ENCODE measurements at regions not wholly inside any gene's neighbourhood (a gene's known extent, or its start where the extent isn't known, plus 50 kb on each side); places are given as distances from the start of the nearest gene placed in this dataset.
"Not testable (repeated sequence)": the region's sequence is repeated elsewhere in the genome, so short reads cannot be mapped to it uniquely, and the experiment has no call there.

DNA sequence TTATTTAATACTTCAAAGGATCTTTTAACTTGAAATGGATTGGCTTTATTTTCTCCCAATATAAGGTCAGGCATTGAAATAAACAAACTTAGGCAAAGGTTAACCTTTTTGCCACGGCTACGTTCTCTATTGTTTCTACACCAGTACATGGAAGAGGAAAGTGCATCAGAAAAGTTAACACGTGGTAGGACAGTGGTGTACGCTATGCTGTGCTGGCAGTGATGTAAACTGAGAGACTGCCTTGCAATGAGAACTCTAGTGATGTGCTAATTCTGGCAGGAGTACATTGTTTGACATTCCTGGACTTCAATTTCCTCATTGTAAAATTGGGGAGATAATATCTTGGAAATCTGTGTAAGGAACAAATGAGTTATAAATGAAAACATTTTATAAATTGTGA is 208.2 kb downstream of the TMA16 start:
- CTCF ChIA-PET = interaction anchor here (0.9 to 2.7 kb wide), 3 partner anchors 10 to 148 kb away, joined by 3 to 6 read pairs (median 3); no protein-coding TSS in a partner anchor
- DNase-seq (ENCODE audit: extremely low spot score) = no peak
- TF ChIP-seq, protein P1, sequence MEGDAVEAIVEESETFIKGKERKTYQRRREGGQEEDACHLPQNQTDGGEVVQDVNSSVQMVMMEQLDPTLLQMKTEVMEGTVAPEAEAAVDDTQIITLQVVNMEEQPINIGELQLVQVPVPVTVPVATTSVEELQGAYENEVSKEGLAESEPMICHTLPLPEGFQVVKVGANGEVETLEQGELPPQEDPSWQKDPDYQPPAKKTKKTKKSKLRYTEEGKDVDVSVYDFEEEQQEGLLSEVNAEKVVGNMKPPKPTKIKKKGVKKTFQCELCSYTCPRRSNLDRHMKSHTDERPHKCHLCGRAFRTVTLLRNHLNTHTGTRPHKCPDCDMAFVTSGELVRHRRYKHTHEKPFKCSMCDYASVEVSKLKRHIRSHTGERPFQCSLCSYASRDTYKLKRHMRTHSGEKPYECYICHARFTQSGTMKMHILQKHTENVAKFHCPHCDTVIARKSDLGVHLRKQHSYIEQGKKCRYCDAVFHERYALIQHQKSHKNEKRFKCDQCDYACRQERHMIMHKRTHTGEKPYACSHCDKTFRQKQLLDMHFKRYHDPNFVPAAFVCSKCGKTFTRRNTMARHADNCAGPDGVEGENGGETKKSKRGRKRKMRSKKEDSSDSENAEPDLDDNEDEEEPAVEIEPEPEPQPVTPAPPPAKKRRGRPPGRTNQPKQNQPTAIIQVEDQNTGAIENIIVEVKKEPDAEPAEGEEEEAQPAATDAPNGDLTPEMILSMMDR (IDR thresholded peaks at IDR 0.05; ENCODE audit: control extremely low read depth, extremely low read depth, low read depth, missing control alignments) = no peak
- POLR2A ChIA-PET = no interaction called here

DNA sequence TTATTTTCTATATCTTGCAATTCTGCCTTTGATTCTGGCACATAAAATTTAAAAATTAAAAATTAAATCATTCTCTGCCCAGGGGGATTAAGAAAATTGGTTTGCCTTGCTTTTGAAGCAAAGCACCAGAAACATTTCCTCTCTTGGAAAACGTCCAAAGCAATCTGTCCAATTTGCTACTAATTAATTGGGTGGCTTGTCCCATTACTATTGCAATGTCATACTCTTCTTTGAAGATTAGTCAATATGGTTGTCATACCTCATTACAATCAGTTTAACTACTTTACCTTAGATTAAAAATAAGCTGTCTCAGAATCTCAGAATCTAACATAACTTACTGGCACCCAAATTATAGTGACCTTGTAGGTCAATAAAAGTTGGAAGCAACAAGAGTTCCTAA is 208.8 kb downstream of the TMA16 start:
- POLR2A ChIA-PET = no interaction called here

DNA sequence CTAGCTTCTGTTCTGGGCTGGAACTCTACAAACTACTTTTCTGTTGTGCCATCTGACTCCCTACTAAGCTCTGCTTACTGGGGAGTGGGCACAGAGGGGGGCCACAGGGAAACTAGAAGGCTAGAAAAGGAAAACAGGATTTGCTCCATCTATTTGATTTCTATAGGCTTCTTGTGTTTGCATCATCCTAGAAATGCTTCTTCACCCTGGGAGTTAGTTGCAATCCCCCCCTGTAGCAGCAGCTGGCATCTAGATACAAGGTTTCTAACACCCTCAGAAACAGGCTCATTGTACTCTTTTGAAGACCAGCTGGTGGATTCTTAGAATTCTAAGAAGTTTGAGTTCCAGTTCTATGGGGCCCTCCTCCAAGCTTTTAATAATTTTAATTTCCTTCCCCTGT is 213.4 kb downstream of the TMA16 start:
- ChIA-PET CTCF (interaction anchor here (0.7 kb wide), 1 partner anchor 30 kb away, joined by 4 read pairs; no protein-coding TSS in a partner anchor), POLR2A (no interaction called here)
- TF ChIP-seq, protein P1 (IDR thresholded peaks at IDR 0.05; ENCODE audit: control extremely low read depth, extremely low read depth, low read depth, missing control alignments) = no peak
- DNase-seq (ENCODE audit: extremely low spot score) = no peak

More for the DNA sequence above, 208.8 kb downstream of the TMA16 start:
- no peak for DNase-seq (ENCODE audit: extremely low spot score)
- TF ChIP-seq, protein P1 (IDR thresholded peaks at IDR 0.05; ENCODE audit: control extremely low read depth, extremely low read depth, low read depth, missing control alignments) = no peak
- CTCF ChIA-PET = interaction anchor here (0.9 to 2.7 kb wide), 3 partner anchors 10 to 149 kb away, joined by 3 to 6 read pairs (median 3); no protein-coding TSS in a partner anchor

DNA sequence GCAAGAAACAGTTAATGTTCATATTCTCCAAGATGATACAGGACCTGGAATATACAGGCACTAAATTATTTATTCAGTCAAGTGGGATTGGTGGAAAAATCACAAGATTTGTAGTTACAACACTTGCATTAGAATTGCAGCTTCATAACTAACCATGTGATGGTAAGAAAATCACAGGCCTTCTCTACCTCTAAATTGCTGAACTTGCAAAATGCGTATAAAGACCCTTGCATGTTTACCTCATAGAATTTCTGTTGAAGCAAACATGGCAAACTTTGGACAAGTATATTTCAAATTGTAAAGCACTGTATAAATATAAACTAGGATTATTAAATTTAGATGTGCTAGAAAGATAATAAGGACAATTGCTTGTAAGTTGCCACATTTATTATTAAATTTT is 215.1 kb downstream of the TMA16 start:
- ChIA-PET CTCF (no interaction called here), POLR2A (no interaction called here)

DNA sequence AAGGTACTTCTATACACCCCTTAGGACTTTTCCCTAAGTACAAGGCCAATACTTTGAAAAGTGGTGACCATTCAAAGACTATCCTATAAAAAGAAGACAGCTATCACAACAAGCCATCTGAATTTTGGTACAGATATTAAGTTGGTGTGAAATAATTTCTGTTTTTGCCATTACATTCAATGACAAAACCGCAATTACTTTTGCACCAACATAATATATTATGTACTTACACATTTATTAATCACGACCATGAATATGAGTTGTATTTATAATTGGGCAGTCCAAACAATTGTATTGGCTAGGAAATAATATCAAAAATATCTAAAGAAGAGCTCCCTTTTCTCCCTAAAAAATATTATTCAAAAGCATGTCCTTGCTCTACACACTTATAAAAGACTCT is 215.7 kb downstream of the TMA16 start:
- DNase-seq (ENCODE audit: extremely low spot score) = no peak
- ChIA-PET CTCF (no interaction called here), POLR2A (no interaction called here)
- TF ChIP-seq, protein P1 (IDR thresholded peaks at IDR 0.05; ENCODE audit: control extremely low read depth, extremely low read depth, low read depth, missing control alignments) = no peak

More for the DNA sequence above, 215.1 kb downstream of the TMA16 start:
- DNase-seq (ENCODE audit: extremely low spot score) = no peak
- TF ChIP-seq, protein P1 (IDR thresholded peaks at IDR 0.05; ENCODE audit: control extremely low read depth, extremely low read depth, low read depth, missing control alignments) = no peak

DNA sequence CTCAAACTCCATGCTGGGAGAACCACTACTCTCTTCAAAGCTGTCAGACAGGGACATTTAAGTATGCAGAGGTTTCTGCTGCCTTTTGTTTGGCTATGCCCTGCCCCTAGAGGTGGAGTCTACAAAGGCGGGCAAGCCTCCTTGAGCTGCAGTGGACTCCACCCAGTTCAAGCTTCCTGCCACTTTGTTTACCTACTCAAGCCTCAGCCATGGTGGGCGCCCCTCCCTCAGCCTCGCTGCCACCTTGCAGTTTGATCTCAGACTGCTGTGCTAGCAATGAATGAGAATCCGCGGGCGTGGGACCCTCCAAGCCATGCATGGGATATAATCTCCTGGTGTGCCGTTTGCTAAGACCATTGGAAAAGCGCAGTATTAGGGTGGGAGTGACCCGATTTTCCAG is 230.0 kb downstream of the TMA16 start:
- CTCF ChIA-PET; DNase-seq (ENCODE audit: extremely low spot score); POLR2A ChIA-PET: not testable (repeated sequence)

DNA sequence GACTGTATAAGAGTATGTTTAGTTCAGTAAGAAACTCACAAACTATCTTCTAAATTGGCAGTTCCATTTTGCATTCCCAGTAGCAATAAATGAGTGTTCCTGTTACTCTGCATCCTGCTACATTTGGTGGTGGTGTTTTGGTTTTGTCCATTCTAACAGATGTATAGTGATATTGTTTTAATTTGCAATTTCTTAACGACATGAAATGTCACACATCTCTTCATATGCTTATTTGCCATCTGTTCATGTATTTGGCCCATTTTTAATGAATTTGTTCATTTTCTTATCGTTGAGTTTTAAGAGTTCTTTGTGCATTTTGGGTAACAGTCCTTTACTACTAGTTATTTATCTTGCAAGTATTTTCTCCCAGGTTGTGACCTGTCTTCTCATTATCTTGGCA is 232.2 kb downstream of the TMA16 start:
- no peak for DNase-seq (ENCODE audit: extremely low spot score)
- CTCF ChIA-PET = no interaction called here
- TF ChIP-seq, protein P1 (IDR thresholded peaks at IDR 0.05; ENCODE audit: control extremely low read depth, extremely low read depth, low read depth, missing control alignments) = no peak
- POLR2A ChIA-PET = no interaction called here

Measured in GM10248 (cell line).